ENCODE measurements at regions not wholly inside any gene's neighbourhood (a gene's known extent, or its start where the extent isn't known, plus 50 kb on each side); places are given as distances from the start of the nearest gene placed in this dataset.

- no peak for DNase-seq (ENCODE audit: low read depth in 4 of 4, low spot score in 2 of 4)
Measured at GRCh38 chr2:74759986-74760385, 73.9 kb upstream of the HK2 start.

GRCh38 chr2:74760875-74761630, 72.9 kb upstream of the HK2 start:
- no peak for DNase-seq (ENCODE audit: low read depth in 4 of 4, low spot score in 2 of 4)

- DNase-seq (ENCODE audit: low read depth in 4 of 4, low spot score in 2 of 4), result no peak
Measured at GRCh38 chr2:74762789-74763188, 71.1 kb upstream of the HK2 start.

- no peak for DNase-seq (ENCODE audit: low read depth in 4 of 4, low spot score in 2 of 4)
Measured at GRCh38 chr2:74763962-74764428, 69.9 kb upstream of the HK2 start.

- no peak for DNase-seq (ENCODE audit: low read depth in 4 of 4, low spot score in 2 of 4)
Measured at GRCh38 chr2:74764429-74765272, 69.3 kb upstream of the HK2 start.

- DNase-seq (ENCODE audit: low read depth in 4 of 4, low spot score in 2 of 4), result no peak
Measured at GRCh38 chr2:74766780-74767179, 67.1 kb upstream of the HK2 start.

- no peak for DNase-seq (ENCODE audit: low read depth in 4 of 4, low spot score in 2 of 4)
Measured at GRCh38 chr2:74767618-74768017, 66.3 kb upstream of the HK2 start.

GRCh38 chr2:74768401-74768914, 65.5 kb upstream of the HK2 start:
- no peak for DNase-seq (ENCODE audit: low read depth in 4 of 4, low spot score in 2 of 4)

GRCh38 chr2:74772046-74772445, 61.9 kb upstream of the HK2 start:
- no peak for DNase-seq (ENCODE audit: low read depth in 4 of 4, low spot score in 2 of 4)

- no peak for DNase-seq (ENCODE audit: low read depth in 4 of 4, low spot score in 2 of 4)
Measured at GRCh38 chr2:74777161-74777900, 56.6 kb upstream of the HK2 start.

- peak in 3 of 4 donors; percentile 36 to 45 (median 43) for DNase-seq (ENCODE audit: low read depth in 4 of 4, low spot score in 2 of 4)
Measured at GRCh38 chr2:74778381-74779264, 55.3 kb upstream of the HK2 start.

- DNase-seq (ENCODE audit: low read depth in 4 of 4, low spot score in 2 of 4), result no peak
Measured at GRCh38 chr2:74779265-74779558, 54.7 kb upstream of the HK2 start.

GRCh38 chr2:74779587-74780135, 54.3 kb upstream of the HK2 start:
- DNase-seq (ENCODE audit: low read depth in 4 of 4, low spot score in 2 of 4), result no peak
